ENCODE measurements at regions not wholly inside any gene's neighbourhood (a gene's known extent, or its start where the extent isn't known, plus 50 kb on each side); places are given as distances from the start of the nearest gene placed in this dataset.

- no peak for FAIRE-seq
These were observed 806.3 kb upstream of the CELF2 start for GRCh38 chr10:10211409-10211808.

GRCh38 chr10:10213237-10213636 lies 804.4 kb upstream of the CELF2 start:
- no peak for FAIRE-seq

GRCh38 chr10:10222304-10222841 lies 795.3 kb upstream of the CELF2 start:
- no peak for FAIRE-seq

- no peak for FAIRE-seq
These were observed 794.5 kb upstream of the CELF2 start for GRCh38 chr10:10223131-10223530.

- FAIRE-seq: no peak
These were observed 792.5 kb upstream of the CELF2 start for GRCh38 chr10:10225136-10225676.

- FAIRE-seq: no peak
These were observed 784.4 kb upstream of the CELF2 start for GRCh38 chr10:10233229-10233628.

GRCh38 chr10:10235003-10235402 lies 782.7 kb upstream of the CELF2 start:
- no peak for FAIRE-seq

- FAIRE-seq: no peak
These were observed 770.1 kb upstream of the CELF2 start for GRCh38 chr10:10247585-10247984.

GRCh38 chr10:10256860-10257259 lies 760.8 kb upstream of the CELF2 start:
- FAIRE-seq: no peak

GRCh38 chr10:10259013-10259412 lies 758.7 kb upstream of the CELF2 start:
- no peak for FAIRE-seq

- no peak for FAIRE-seq
These were observed 747.3 kb upstream of the CELF2 start for GRCh38 chr10:10270126-10271050.

GRCh38 chr10:10271639-10272192 lies 746.0 kb upstream of the CELF2 start:
- FAIRE-seq: no peak

- FAIRE-seq: no peak
These were observed 744.0 kb upstream of the CELF2 start for GRCh38 chr10:10273661-10274060.

- FAIRE-seq: no peak
These were observed 737.8 kb upstream of the CELF2 start for GRCh38 chr10:10279906-10280305.

GRCh38 chr10:10292501-10292900 lies 725.2 kb upstream of the CELF2 start:
- FAIRE-seq: no peak

- FAIRE-seq: no peak
These were observed 724.6 kb upstream of the CELF2 start for GRCh38 chr10:10293041-10293440.

GRCh38 chr10:10293481-10293951 lies 724.2 kb upstream of the CELF2 start:
- FAIRE-seq: no peak

- FAIRE-seq: no peak
These were observed 723.3 kb upstream of the CELF2 start for GRCh38 chr10:10294184-10294880.

GRCh38 chr10:10294881-10295529 lies 722.7 kb upstream of the CELF2 start:
- FAIRE-seq: no peak

GRCh38 chr10:10295537-10295936 lies 722.1 kb upstream of the CELF2 start:
- no peak for FAIRE-seq

- no peak for FAIRE-seq
These were observed 715.0 kb upstream of the CELF2 start for GRCh38 chr10:10302689-10303088.

GRCh38 chr10:10307036-10307435 lies 710.6 kb upstream of the CELF2 start:
- FAIRE-seq: no peak

GRCh38 chr10:10307551-10307950 lies 710.1 kb upstream of the CELF2 start:
- FAIRE-seq: no peak
